NCI-H2196 treated with DMSO at 0.1 percent for 48 hours (cell line): ENCODE measurements at regions not wholly inside any gene's neighbourhood (a gene's known extent, or its start where the extent isn't known, plus 50 kb on each side); places are given as distances from the start of the nearest gene placed in this dataset.
A peak's percentile ranks its signal among the peaks of the same experiment; 100 is the strongest.
"Not testable (repeated sequence)": the region's sequence is repeated elsewhere in the genome, so short reads cannot be mapped to it uniquely, and the experiment has no call there.

Experiments used
- DNase-seq: peaks from one replicate; lab custom pipeline; 2025; ENCODE audit not compliant: unreplicated experiment; lab: John Stamatoyannopoulos, UW

- DNase-seq = no peak
These were observed 306.7 kb upstream of the BRINP1 start for GRCh38 chr9:119675951-119676350.

GRCh38 chr9:119672763-119673162 lies 303.5 kb upstream of the BRINP1 start:
- not testable (repeated sequence) for DNase-seq

GRCh38 chr9:119667916-119668315 lies 298.7 kb upstream of the BRINP1 start:
- no peak for DNase-seq

- no peak for DNase-seq
These were observed 297.9 kb upstream of the BRINP1 start for GRCh38 chr9:119667163-119667562.

- DNase-seq = no peak
These were observed 293.1 kb upstream of the BRINP1 start for GRCh38 chr9:119662329-119662728.

GRCh38 chr9:119652931-119653330 lies 283.7 kb upstream of the BRINP1 start:
- no peak for DNase-seq

GRCh38 chr9:119649205-119649604 lies 280.0 kb upstream of the BRINP1 start:
- no peak for DNase-seq

GRCh38 chr9:119639287-119639955 lies 270.2 kb upstream of the BRINP1 start:
- no peak for DNase-seq

GRCh38 chr9:119634006-119634405 lies 264.8 kb upstream of the BRINP1 start:
- DNase-seq = no peak

GRCh38 chr9:119611565-119611964 lies 242.3 kb upstream of the BRINP1 start:
- no peak for DNase-seq

GRCh38 chr9:119609277-119609971 lies 240.2 kb upstream of the BRINP1 start:
- no peak for DNase-seq

GRCh38 chr9:119601632-119602031 lies 232.4 kb upstream of the BRINP1 start:
- no peak for DNase-seq

GRCh38 chr9:119597499-119597898 lies 228.3 kb upstream of the BRINP1 start:
- DNase-seq = no peak

GRCh38 chr9:119596703-119597102 lies 227.5 kb upstream of the BRINP1 start:
- DNase-seq = no peak

GRCh38 chr9:119588874-119589744 lies 219.9 kb upstream of the BRINP1 start:
- DNase-seq = no peak

- no peak for DNase-seq
These were observed 208.6 kb upstream of the BRINP1 start for GRCh38 chr9:119577881-119578280.

- no peak for DNase-seq
These were observed 190.8 kb upstream of the BRINP1 start for GRCh38 chr9:119559986-119560385.

- no peak for DNase-seq
These were observed 189.8 kb upstream of the BRINP1 start for GRCh38 chr9:119559056-119559455.

- DNase-seq = peak; percentile 65
These were observed 187.1 kb upstream of the BRINP1 start for GRCh38 chr9:119556129-119556875.

- no peak for DNase-seq
These were observed 175.3 kb upstream of the BRINP1 start for GRCh38 chr9:119544492-119544891.

- DNase-seq = no peak
These were observed 167.9 kb upstream of the BRINP1 start for GRCh38 chr9:119537138-119537537.
